Activated naive CD4-positive, alpha-beta T cell treated with anti-CD3 and anti-CD28 coated beads, Interleukin-2, amount 10 ng/mL, durations not matched to agents 7 days and 5 days (primary cell): ENCODE measurements at regions not wholly inside any gene's neighbourhood (a gene's known extent, or its start where the extent isn't known, plus 50 kb on each side); places are given as distances from the start of the nearest gene placed in this dataset.

Source experiments
- CTCF ChIA-PET: fragments of 350-600 bp; sonication (Branson Sonifier 250); formaldehyde crosslinking; loops from one replicate; lab custom pipeline; 2021; ENCODE audit warnings: antibody characterized with exemption; lab: Charles Lee
- DNase-seq: peaks from one replicate; pipeline ENCODE4 v3.0.0-alpha.2; 2020
- H3K27ac Mint-ChIP-seq: one replicate; pipeline ENCODE4 v1.8.0; 2021; ENCODE audit warnings: mild to moderate bottlenecking, moderate library complexity, mixed read lengths
- H3K27me3 Mint-ChIP-seq: one replicate; pipeline ENCODE4 v1.8.0; 2021; ENCODE audit warnings: mild to moderate bottlenecking, mixed read lengths
- H3K36me3 Mint-ChIP-seq: one replicate; pipeline ENCODE4 v1.8.0; 2021; ENCODE audit warnings: mixed read lengths
- H3K4me1 Mint-ChIP-seq: one replicate; pipeline ENCODE4 v1.8.0; 2021; ENCODE audit warnings: mixed read lengths
- H3K4me3 Mint-ChIP-seq: one replicate; pipeline ENCODE4 v1.8.0; 2021; ENCODE audit warnings: mild to moderate bottlenecking, moderate library complexity, mixed read lengths
- H3K9me3 Mint-ChIP-seq: one replicate; pipeline ENCODE4 v1.8.0; 2021; ENCODE audit warnings: mixed read lengths

- no peak overlapping the region for H3K27ac Mint-ChIP-seq
- H3K4me1 Mint-ChIP-seq = no peaks in the 10 kb centered on the region
- CTCF ChIA-PET = no interaction called here
- H3K27me3 Mint-ChIP-seq = no peaks in the 10 kb centered on the region
- no peak overlapping the region for H3K4me3 Mint-ChIP-seq
- no peaks in the 10 kb centered on the region for H3K36me3 Mint-ChIP-seq
- no peaks in the 10 kb centered on the region for H3K9me3 Mint-ChIP-seq
- no peak for DNase-seq
Observed at GRCh38 chrX:20803971-20804370, 537.3 kb upstream of the RPS6KA3 start.

GRCh38 chrX:20802036-20802435 is 535.3 kb upstream of the RPS6KA3 start:
- CTCF ChIA-PET = no interaction called here
- H3K4me3 Mint-ChIP-seq = no peak overlapping the region
- H3K9me3 Mint-ChIP-seq = no peaks in the 10 kb centered on the region

GRCh38 chrX:20796450-20796849 is 529.7 kb upstream of the RPS6KA3 start:
- CTCF ChIA-PET = no interaction called here
- Mint-ChIP-seq H3K4me3 (no peak overlapping the region), H3K4me1 (no peaks in the 10 kb centered on the region), H3K9me3 (no peaks in the 10 kb centered on the region), H3K36me3 (no peaks in the 10 kb centered on the region), H3K27ac (no peak overlapping the region), H3K27me3 (no peaks in the 10 kb centered on the region)
- DNase-seq = no peak

More at GRCh38 chrX:20802036-20802435, 535.3 kb upstream of the RPS6KA3 start:
- Mint-ChIP-seq H3K36me3 (no peaks in the 10 kb centered on the region), H3K27me3 (no peaks in the 10 kb centered on the region), H3K27ac (no peak overlapping the region), H3K4me1 (no peaks in the 10 kb centered on the region)
- no peak for DNase-seq

- DNase-seq = no peak
- Mint-ChIP-seq H3K27me3 (no peaks in the 10 kb centered on the region), H3K27ac (no peak overlapping the region), H3K36me3 (no peaks in the 10 kb centered on the region), H3K4me3 (no peak overlapping the region), H3K4me1 (no peaks in the 10 kb centered on the region), H3K9me3 (no peaks in the 10 kb centered on the region)
- CTCF ChIA-PET = no interaction called here
Observed at GRCh38 chrX:20789103-20789502, 522.4 kb upstream of the RPS6KA3 start.

GRCh38 chrX:20767346-20767745 is 500.6 kb upstream of the RPS6KA3 start:
- Mint-ChIP-seq H3K27ac (no peak overlapping the region), H3K4me1 (no peaks in the 10 kb centered on the region), H3K4me3 (no peak overlapping the region), H3K27me3 (no peaks in the 10 kb centered on the region), H3K9me3 (peaks cover 4% of the 10 kb centered on the region), H3K36me3 (no peaks in the 10 kb centered on the region)
- CTCF ChIA-PET = no interaction called here
- no peak for DNase-seq

GRCh38 chrX:20756585-20756984 is 489.9 kb upstream of the RPS6KA3 start:
- no peak for DNase-seq
- no peaks in the 10 kb centered on the region for H3K27me3 Mint-ChIP-seq
- no peak overlapping the region for H3K4me3 Mint-ChIP-seq
- no peaks in the 10 kb centered on the region for H3K4me1 Mint-ChIP-seq
- H3K36me3 Mint-ChIP-seq = no peaks in the 10 kb centered on the region
- H3K9me3 Mint-ChIP-seq = no peaks in the 10 kb centered on the region
- H3K27ac Mint-ChIP-seq = no peak overlapping the region
- CTCF ChIA-PET = no interaction called here

GRCh38 chrX:20753076-20753475 is 486.4 kb upstream of the RPS6KA3 start:
- CTCF ChIA-PET = no interaction called here

GRCh38 chrX:20746690-20747089 is 480.0 kb upstream of the RPS6KA3 start:
- Mint-ChIP-seq H3K4me3 (no peak overlapping the region), H3K27ac (no peak overlapping the region), H3K4me1 (no peaks in the 10 kb centered on the region), H3K9me3 (no peaks in the 10 kb centered on the region), H3K36me3 (no peaks in the 10 kb centered on the region), H3K27me3 (no peaks in the 10 kb centered on the region)
- CTCF ChIA-PET = no interaction called here
- no peak for DNase-seq

More at GRCh38 chrX:20753076-20753475, 486.4 kb upstream of the RPS6KA3 start:
- DNase-seq = no peak
- Mint-ChIP-seq H3K36me3 (no peaks in the 10 kb centered on the region), H3K4me3 (no peak overlapping the region), H3K27ac (no peak overlapping the region), H3K27me3 (no peaks in the 10 kb centered on the region), H3K9me3 (no peaks in the 10 kb centered on the region), H3K4me1 (no peaks in the 10 kb centered on the region)

GRCh38 chrX:20743046-20743445 is 476.3 kb upstream of the RPS6KA3 start:
- no peak overlapping the region for H3K4me3 Mint-ChIP-seq
- CTCF ChIA-PET = no interaction called here
- H3K36me3 Mint-ChIP-seq = no peaks in the 10 kb centered on the region
- H3K27ac Mint-ChIP-seq = no peak overlapping the region
- DNase-seq = no peak
- no peaks in the 10 kb centered on the region for H3K4me1 Mint-ChIP-seq
- no peaks in the 10 kb centered on the region for H3K27me3 Mint-ChIP-seq
- H3K9me3 Mint-ChIP-seq = no peaks in the 10 kb centered on the region

- no peaks in the 10 kb centered on the region for H3K9me3 Mint-ChIP-seq
- no peaks in the 10 kb centered on the region for H3K27me3 Mint-ChIP-seq
- no peaks in the 10 kb centered on the region for H3K4me1 Mint-ChIP-seq
- H3K27ac Mint-ChIP-seq = no peak overlapping the region
- no peaks in the 10 kb centered on the region for H3K36me3 Mint-ChIP-seq
- H3K4me3 Mint-ChIP-seq = no peak overlapping the region
- no peak for DNase-seq
- CTCF ChIA-PET = no interaction called here
Observed at GRCh38 chrX:20742106-20742505, 475.4 kb upstream of the RPS6KA3 start.

- CTCF ChIA-PET = no interaction called here
- no peak overlapping the region for H3K27ac Mint-ChIP-seq
Observed at GRCh38 chrX:20740443-20740842, 473.7 kb upstream of the RPS6KA3 start.

GRCh38 chrX:20739038-20739745 is 472.5 kb upstream of the RPS6KA3 start:
- Mint-ChIP-seq H3K27ac (no peak overlapping the region), H3K27me3 (no peaks in the 10 kb centered on the region), H3K4me1 (no peaks in the 10 kb centered on the region), H3K36me3 (no peaks in the 10 kb centered on the region), H3K4me3 (no peak overlapping the region), H3K9me3 (no peaks in the 10 kb centered on the region)
- DNase-seq = no peak
- CTCF ChIA-PET = no interaction called here

More at GRCh38 chrX:20740443-20740842, 473.7 kb upstream of the RPS6KA3 start:
- H3K36me3 Mint-ChIP-seq = no peaks in the 10 kb centered on the region
- DNase-seq = no peak
- H3K4me1 Mint-ChIP-seq = no peaks in the 10 kb centered on the region
- H3K4me3 Mint-ChIP-seq = no peak overlapping the region
- no peaks in the 10 kb centered on the region for H3K27me3 Mint-ChIP-seq
- no peaks in the 10 kb centered on the region for H3K9me3 Mint-ChIP-seq

GRCh38 chrX:20729416-20729815 is 462.7 kb upstream of the RPS6KA3 start:
- Mint-ChIP-seq H3K4me3 (no peak overlapping the region), H3K27me3 (no peaks in the 10 kb centered on the region), H3K27ac (no peak overlapping the region), H3K4me1 (no peaks in the 10 kb centered on the region), H3K9me3 (no peaks in the 10 kb centered on the region), H3K36me3 (no peaks in the 10 kb centered on the region)
- CTCF ChIA-PET = interaction anchor here (0.6 to 0.7 kb wide), 2 partner anchors 35 to 317 kb away, joined by 3 to 4 read pairs; no protein-coding TSS in a partner anchor
- DNase-seq = no peak

GRCh38 chrX:20727447-20727846 is 460.7 kb upstream of the RPS6KA3 start:
- Mint-ChIP-seq H3K9me3 (no peaks in the 10 kb centered on the region), H3K36me3 (no peaks in the 10 kb centered on the region), H3K27me3 (no peaks in the 10 kb centered on the region), H3K27ac (no peak overlapping the region), H3K4me3 (no peak overlapping the region), H3K4me1 (no peaks in the 10 kb centered on the region)
- CTCF ChIA-PET = no interaction called here
- DNase-seq = no peak

- Mint-ChIP-seq H3K27me3 (no peaks in the 10 kb centered on the region), H3K4me1 (no peaks in the 10 kb centered on the region), H3K27ac (no peak overlapping the region), H3K36me3 (no peaks in the 10 kb centered on the region), H3K9me3 (no peaks in the 10 kb centered on the region), H3K4me3 (no peak overlapping the region)
- DNase-seq = no peak
- CTCF ChIA-PET = no interaction called here
Observed at GRCh38 chrX:20720954-20721626, 454.4 kb upstream of the RPS6KA3 start.
